Esophagus squamous epithelium (tissue), 4 donors: ENCODE measurements at regions not wholly inside any gene's neighbourhood (a gene's known extent, or its start where the extent isn't known, plus 50 kb on each side); places are given as distances from the start of the nearest gene placed in this dataset.

Source experiments
- CTCF ChIP-seq, 6 experiments: fragments of 450-650 bp in 4 of 6; fragments of 200-600 bp in 2 of 6; sonication (generic) in 2 of 6; IDR thresholded peaks; one replicate each; pipeline ENCODE4 v1.5.1; 2016 to 2019; ENCODE audit warnings: antibody characterized with exemption in 6 of 6, mild to moderate bottlenecking in 4 of 6, moderate library complexity in 4 of 6
- POLR2A ChIP-seq, 4 donors: fragments of 450-650 bp; IDR thresholded peaks; one replicate each; pipeline ENCODE4 v1.6.1; 2017; ENCODE audit warnings: antibody characterized with exemption in 4 of 4, mild to moderate bottlenecking in 4 of 4, moderate library complexity in 3 of 4

DNA sequence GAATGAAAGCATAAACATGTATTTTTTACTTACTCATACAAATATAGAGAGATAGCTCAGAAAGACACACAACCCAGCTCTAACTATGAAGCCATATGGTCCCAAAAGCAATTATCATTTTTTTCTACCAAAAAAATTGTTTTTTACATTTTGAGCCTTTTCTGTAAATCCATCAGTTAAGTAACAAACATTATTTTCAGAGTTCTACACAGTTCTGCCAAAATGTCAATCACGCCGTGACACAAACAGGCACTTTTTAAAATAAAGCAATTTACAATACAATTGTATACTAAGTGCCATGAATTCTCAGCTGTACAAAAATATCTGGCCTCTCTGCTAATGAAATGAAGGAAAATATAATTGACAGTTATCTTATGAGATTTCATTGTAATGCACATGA, 201.4 kb upstream of the ID4 start:
- TF ChIP-seq CTCF (IDR thresholded peaks at IDR 0.05) (no peak), POLR2A (IDR thresholded peaks at IDR 0.05) (no peak)
